ENCODE measurements at regions not wholly inside any gene's neighbourhood (a gene's known extent, or its start where the extent isn't known, plus 50 kb on each side); places are given as distances from the start of the nearest gene placed in this dataset.

GRCh38 chr2:101624706-101625332 lies 72.7 kb upstream of the MAP4K4 start:
- WGBS (ENCODE audit: insufficient coverage, low coverage, low lambda C conversion rate, missing lambda C conversion rate): 64% methylated on average over 6 of the region's 14 CpGs
- Histone ChIP-seq H3K27ac (peak overlapping the region in 1 of 3 donors; percentile 26), H3K9me3 (no peaks in the 10 kb centered on the region), H3K36me3 (no peaks in the 10 kb centered on the region), H3K27me3 (no peaks in the 10 kb centered on the region), H3K4me3 (no peak overlapping the region), H3K4me1 (peaks cover 0 to 13% (median 2%) of the 10 kb centered on the region in 4 donors)
- TF ChIP-seq POLR2A (IDR thresholded peaks at IDR 0.05) (no peak), CTCF (IDR thresholded peaks at IDR 0.05) (no peak)
- no peak for ATAC-seq
- DNase-seq: no peak
- intact Hi-C loops (cut with DNase I): no loop called here

DNA sequence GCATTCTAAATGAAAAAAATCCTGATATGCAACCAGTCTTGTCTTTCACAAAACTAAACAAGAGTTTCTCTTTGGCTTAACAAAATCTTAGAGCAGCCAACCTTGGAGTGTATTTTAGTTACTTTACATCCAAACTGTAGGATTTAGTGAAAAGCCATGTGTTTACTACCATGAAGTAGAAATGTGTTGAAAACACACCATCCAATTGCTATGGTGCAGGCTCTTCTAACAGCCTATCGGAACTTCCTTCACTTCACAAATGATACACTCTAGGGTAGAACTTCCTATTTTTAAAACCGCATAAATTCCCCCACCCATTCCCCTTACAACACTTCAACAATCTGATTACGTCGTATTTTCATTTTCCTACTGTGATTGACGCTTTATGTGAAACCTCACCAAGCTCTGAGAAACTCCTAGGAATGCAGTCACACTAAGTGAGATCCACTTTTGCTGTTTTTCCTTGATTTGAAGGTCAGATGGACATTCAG lies 74.4 kb upstream of the MAP4K4 start:
- WGBS (ENCODE audit: insufficient coverage, low coverage, low lambda C conversion rate, missing lambda C conversion rate): 47% methylated on average over 5 of the region's 5 CpGs
- Histone ChIP-seq H3K27me3 (no peaks in the 10 kb centered on the region), H3K36me3 (no peaks in the 10 kb centered on the region), H3K4me1 (peaks cover 0 to 13% (median 2%) of the 10 kb centered on the region in 4 donors), H3K27ac (no peak overlapping the region), H3K4me3 (no peak overlapping the region), H3K9me3 (no peaks in the 10 kb centered on the region)
- intact Hi-C loops (cut with DNase I): no loop called here
- DNase-seq (no peak), ATAC-seq (peak in 3 of 4 donors; percentile 13 to 39 (median 35))
- TF ChIP-seq CTCF (IDR thresholded peaks at IDR 0.05) (no peak), POLR2A (IDR thresholded peaks at IDR 0.05) (no peak)

DNA sequence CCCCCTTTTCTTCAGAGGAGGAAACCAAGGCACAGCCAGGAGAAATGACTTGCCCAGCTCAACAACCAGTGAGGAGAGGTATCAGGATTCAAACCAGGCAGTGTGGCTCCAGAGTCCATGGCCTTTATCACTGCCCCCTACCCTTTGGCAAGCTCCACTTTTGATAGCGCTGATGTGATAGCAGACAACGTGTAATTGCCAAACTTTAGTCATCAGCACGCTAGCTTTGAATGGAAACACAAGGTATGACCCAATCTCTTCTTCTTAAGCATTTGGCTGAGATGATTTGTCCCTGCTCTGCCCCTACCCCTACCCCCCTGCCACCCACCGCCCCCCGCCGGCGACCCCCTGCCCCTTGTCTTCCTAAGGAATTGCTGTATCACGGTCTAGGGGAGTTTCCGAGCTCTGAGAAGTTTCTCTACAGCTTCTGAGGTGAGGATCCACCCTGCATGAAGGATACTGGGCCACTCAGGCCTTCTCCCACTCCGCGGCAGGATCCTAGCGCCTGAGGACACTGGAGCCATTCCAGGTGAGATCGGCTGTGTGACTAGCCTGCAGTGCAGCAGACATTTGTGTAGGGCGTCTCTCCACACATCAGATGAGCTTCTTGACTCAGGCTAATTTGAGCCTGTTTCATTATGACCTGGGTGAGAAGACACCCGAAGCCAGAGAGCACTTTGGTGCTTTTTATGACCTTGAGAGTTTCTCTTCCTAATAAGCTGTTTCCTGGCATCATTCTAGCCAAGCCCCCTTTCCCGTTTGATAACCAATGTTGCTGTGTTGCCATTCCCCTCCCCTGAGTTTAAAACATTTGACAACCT lies 75.1 kb upstream of the MAP4K4 start:
- Histone ChIP-seq H3K4me3 (no peak overlapping the region), H3K27ac (no peak overlapping the region), H3K9me3 (no peaks in the 10 kb centered on the region), H3K27me3 (no peaks in the 10 kb centered on the region), H3K36me3 (no peaks in the 10 kb centered on the region), H3K4me1 (peaks cover 0 to 13% (median 2%) of the 10 kb centered on the region in 4 donors)
- no peak for DNase-seq
- TF ChIP-seq CTCF (IDR thresholded peaks at IDR 0.05) (no peak), POLR2A (IDR thresholded peaks at IDR 0.05) (no peak)
- no peak for ATAC-seq
- intact Hi-C loops (cut with DNase I): no loop called here
- 59% methylated on average over 12 of the region's 16 CpGs for WGBS (ENCODE audit: insufficient coverage, low coverage, low lambda C conversion rate, missing lambda C conversion rate)

- Histone ChIP-seq H3K27ac (no peak overlapping the region), H3K4me1 (no peaks in the 10 kb centered on the region), H3K27me3 (no peaks in the 10 kb centered on the region), H3K4me3 (no peak overlapping the region), H3K36me3 (no peaks in the 10 kb centered on the region), H3K9me3 (no peaks in the 10 kb centered on the region)
- intact Hi-C loops (cut with DNase I): no loop called here
- TF ChIP-seq CTCF (IDR thresholded peaks at IDR 0.05) (no peak), POLR2A (IDR thresholded peaks at IDR 0.05) (no peak)
- ATAC-seq: peak in 1 of 4 donors; percentile 16
- DNase-seq: peak in 2 of 3 donors; percentile 36 to 50
- 44% methylated on average over 5 of the region's 10 CpGs for WGBS (ENCODE audit: insufficient coverage, low coverage, low lambda C conversion rate, missing lambda C conversion rate)
Measured at GRCh38 chr2:101619191-101619591, 78.3 kb upstream of the MAP4K4 start.
